D341Med (cell line): ENCODE measurements at regions not wholly inside any gene's neighbourhood (a gene's known extent, or its start where the extent isn't known, plus 50 kb on each side); places are given as distances from the start of the nearest gene placed in this dataset.
"Not testable (repeated sequence)": the region's sequence is repeated elsewhere in the genome, so short reads cannot be mapped to it uniquely, and the experiment has no call there.

Experiments
- DNase-seq: peaks from one replicate; pipeline ENCODE4 v3.0.0; 2012; ENCODE audit warnings: low spot score

GRCh38 chr4:126341927-126342326 is 1027.2 kb downstream of the FAT4 start:
- DNase-seq = no peak

DNA sequence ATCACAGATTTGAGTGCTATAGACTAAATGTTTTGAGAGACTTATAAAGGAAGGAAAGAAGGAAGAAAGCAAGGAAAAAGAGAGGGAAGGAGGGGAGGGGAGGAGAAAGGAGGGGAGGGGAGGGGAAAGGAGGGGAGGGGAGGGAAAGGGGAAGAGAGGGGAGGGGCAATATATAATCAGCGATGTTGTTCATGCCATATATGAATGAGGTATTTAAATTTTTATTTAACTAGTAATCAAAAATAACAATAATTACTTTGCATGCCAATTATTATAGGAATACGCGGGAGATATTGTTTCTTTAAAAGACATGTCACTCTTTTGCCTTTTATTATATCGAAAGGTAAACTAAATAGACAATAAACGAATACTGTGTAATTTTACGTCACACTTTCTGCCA is 1029.7 kb downstream of the FAT4 start:
- no peak for DNase-seq

GRCh38 chr4:126346654-126347053 is 1031.9 kb downstream of the FAT4 start:
- no peak for DNase-seq

DNA sequence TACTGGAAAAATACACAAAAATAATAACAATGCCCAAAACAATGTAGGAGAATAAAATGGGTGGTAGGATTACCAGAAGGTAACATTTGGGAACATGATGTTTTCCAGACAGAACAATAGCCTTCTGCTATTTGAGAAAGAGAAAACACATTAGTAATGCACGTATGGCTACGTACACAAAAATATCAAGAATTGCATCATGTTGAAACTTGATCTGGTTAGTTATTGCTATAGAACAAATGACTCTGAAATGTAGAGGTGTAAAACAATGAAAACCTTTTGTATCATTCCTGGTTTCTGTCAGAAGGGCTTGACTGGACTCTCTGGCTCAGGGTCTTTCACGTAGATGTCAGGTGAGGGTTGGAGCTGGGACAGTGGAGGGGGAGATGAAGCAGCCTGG is 1040.0 kb downstream of the FAT4 start:
- DNase-seq = no peak

DNA sequence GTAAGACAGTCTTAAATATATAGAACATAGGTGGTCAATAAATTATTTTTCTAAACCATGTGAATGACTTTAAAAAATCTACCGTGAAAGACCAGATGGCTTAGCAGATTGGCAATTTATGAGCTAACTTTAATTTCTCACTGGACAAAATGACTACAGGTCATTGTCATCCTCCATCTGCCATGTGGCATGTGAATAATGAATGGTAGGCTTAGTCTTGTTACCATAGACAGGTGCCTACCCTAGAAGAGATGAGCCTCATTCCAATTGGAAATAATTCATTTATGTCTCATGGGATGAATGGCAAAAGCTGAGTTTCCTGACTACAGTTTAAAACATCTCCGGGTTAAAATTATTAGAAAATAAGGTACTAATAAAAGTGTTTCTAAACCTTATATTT is 1043.3 kb downstream of the FAT4 start:
- DNase-seq = no peak

- DNase-seq = no peak
Measured at GRCh38 chr4:126361287-126361686, 1046.5 kb downstream of the FAT4 start.

- no peak for DNase-seq
Measured at GRCh38 chr4:126364311-126364911, 1049.7 kb downstream of the FAT4 start.

DNA sequence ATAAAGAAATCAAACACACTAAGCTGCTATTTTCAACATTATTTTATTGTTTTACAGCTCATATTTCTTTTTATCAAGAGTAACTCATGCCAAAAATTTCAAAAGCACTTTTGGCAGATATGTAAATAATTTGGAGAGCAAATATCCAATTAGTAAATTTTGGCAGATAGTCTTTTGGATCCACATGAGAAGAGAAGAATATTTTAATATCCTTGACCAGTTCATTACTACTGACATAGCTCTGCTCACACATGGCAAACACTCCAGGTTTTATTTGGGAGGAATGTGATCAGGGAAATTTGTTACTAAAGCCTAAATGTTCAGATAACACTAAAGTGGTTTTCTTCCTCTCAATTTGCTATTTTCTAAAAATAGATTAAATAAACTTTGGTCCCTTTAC is 1054.3 kb downstream of the FAT4 start:
- DNase-seq = no peak

GRCh38 chr4:126372634-126373033 is 1057.9 kb downstream of the FAT4 start:
- DNase-seq = no peak

GRCh38 chr4:126375462-126376054 is 1060.8 kb downstream of the FAT4 start:
- no peak for DNase-seq

- DNase-seq = no peak
Measured at GRCh38 chr4:126385954-126386353, 1071.2 kb downstream of the FAT4 start.

DNA sequence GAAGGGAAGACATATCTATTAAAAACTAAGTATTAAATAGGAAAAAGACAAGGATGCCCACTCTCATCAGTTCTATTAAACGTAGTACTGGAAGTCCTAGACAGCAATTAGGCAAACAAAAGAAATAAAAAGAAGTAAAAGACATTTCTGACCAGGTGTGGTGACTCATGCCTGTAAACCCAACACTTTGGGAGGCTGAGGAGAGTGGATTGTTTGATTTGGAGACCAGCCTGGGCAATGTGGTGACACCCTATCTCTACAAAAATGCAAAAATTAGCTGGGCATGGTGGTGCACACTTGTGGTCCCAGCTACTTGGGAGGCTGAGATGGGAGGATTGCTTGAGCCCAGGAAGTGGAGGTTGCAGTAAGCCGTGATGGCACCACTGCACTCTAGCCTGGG is 1071.8 kb downstream of the FAT4 start:
- no peak for DNase-seq

- no peak for DNase-seq
Measured at GRCh38 chr4:126395664-126396063, 1080.9 kb downstream of the FAT4 start.

DNA sequence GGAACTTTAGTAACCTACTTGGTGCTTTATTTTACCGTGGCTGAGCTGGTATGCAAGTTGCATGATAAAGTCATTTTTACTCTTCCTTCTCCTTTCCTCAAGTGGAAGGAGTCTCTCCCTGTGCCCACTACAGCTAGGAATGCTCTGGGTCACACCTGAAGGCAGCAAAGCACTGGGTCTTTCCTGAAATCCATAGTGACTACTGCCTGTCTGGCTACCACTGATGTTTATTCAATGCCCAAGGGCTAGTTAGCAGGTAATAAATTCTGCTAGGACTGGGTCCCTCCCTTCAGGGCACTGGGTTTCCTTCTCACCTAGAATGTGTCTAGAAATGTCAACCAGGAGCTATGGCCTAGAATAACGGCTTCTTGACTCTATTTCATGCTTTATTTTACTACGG is 1081.4 kb downstream of the FAT4 start:
- no peak for DNase-seq

DNA sequence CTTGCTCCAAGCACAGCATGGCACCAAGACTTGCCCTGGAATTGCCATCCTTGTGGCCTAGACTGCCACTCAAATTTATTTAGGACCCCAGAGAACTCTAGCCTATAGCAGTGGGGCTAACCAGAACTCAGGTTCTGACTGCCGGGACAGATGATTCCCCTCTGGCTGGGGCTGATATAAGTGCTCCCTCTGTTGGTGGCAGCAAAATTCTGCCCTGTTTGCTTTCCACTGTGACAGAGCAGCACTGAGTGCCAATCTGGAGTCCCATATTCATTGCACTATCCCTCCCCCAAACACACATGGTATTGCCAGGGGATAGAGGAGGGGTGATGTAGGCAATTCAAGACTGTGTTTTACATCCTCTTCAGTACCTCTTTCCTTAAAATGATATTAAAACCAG is 1081.9 kb downstream of the FAT4 start:
- no peak for DNase-seq

DNA sequence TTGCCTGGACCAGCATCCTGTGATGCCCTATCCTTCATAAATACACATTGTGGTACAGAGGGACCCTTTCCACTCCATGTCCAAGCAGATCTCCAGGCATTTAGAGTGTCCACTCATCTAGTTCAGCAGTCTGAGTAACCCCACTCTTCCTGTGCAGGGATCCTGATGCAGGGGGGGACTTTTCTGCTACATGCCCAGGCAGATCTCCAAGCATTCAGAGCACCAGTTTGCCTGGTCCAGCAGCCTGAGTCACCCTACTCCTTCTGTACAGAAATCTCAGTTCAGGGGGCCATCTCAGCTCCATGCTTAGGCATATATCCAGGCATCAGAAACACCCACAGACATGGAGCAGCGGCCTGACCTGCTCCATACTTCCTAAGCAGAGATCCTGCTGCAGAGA is 1089.8 kb downstream of the FAT4 start:
- DNase-seq = no peak

DNA sequence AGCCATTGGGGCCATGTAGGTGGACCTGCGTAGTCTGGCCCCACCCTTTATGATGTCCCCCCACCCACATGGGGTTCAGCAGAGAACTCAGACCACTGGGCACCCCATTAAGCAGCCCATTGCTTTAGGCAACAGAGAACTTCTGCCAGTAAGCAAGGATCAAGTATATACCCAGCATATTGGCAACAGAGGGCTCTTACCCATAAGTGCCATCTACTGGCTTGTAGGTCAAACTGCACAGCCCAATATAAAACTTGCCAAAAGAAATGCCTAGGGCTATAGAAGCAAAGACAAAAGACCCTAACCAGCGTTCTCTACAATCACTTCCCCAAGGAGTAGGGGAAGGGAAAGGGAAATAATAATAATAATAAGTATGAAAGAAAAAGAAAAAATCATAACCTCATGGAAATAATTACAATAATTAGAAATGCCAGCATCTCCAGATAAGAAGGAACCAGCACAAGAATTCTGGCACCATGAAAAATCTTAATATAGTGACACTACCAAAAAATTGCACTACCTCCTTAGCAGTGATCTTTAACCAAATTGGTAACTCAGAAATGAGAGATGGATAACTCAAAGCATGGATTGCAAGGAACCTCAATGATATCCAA is 1090.7 kb downstream of the FAT4 start:
- DNase-seq = peak; percentile 45

- DNase-seq = no peak
Measured at GRCh38 chr4:126409746-126410145, 1095.0 kb downstream of the FAT4 start.

DNA sequence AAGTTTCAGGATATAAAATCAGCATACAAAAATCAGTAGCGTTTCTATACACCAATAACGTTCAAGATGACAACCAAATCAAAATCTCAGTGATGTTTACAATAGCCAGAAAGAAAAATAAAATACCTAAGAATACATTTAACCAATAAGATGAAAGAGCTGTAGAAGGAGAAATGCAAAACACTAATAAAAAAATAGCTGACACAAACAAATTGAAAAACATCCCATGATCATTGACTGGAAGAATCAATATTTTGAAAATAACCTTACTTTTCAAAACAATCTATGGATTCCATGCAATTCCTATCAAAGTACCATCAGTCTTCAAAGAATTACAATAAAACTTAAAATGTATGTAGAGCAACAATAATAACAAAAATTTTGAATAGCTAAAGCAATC is 1096.3 kb downstream of the FAT4 start:
- DNase-seq = no peak

DNA sequence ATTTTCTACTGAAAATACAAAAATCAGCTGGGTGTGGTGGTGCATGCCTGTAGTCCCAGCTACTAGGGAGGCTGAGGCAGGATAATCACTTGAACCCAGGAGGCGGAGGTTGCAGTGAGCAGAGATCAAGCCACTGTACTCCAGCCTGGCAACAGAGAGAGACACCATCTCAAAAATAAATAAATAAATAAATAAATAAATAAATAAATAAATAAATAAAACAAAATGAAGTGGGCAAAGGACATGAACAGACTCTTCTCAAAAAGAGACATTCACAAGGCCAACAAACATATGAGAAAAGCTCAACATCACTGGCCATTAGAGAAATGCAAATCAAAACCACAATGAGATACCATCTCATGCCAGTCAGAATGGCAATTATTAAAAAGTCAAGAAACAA is 1097.6 kb downstream of the FAT4 start:
- DNase-seq = not testable (repeated sequence)

GRCh38 chr4:126414741-126415140 is 1100.0 kb downstream of the FAT4 start:
- no peak for DNase-seq

- DNase-seq = no peak
Measured at GRCh38 chr4:126419266-126419665, 1104.5 kb downstream of the FAT4 start.

GRCh38 chr4:126427853-126428252 is 1113.1 kb downstream of the FAT4 start:
- no peak for DNase-seq

DNA sequence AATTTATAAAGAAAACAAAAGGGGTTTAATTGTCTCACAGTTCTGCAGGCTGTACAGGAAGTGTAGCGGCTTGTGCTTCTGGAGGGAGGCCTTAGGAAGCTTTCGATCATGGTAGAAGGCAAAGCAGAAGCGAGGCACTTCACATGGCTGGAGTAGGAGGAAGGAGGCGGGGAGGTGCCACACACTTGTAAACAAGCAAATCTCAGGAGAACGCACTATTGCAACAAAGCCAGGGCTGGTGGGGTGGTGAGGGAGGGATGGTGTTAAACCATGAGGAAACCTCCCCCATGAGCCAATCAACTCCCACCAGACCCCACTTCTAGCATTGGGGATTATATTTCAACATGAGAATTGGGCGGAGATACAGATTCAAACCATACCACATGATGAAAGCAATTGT is 1116.3 kb downstream of the FAT4 start:
- no peak for DNase-seq
